ENCODE measurements at regions not wholly inside any gene's neighbourhood (a gene's known extent, or its start where the extent isn't known, plus 50 kb on each side); places are given as distances from the start of the nearest gene placed in this dataset.

DNA sequence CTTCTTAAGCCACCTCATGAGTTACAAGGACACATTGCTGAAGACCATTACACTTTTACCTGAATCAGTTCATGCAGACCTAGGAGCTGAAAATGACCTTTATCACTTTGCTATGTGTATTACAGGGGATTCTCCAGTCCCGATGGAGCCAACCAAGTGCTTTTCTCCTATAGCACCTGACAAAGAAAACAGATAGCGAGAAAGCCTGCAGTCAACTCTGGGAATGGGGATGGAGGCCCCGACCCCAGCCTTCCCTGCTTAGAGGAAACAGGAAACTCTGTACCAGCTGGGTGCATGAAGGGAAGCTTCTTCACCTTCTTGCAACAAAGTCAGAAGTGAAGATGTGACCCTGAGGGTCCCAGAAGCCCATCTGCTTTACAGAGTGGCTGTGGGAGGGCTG lies 168.3 kb upstream of the SEMA6D start:
- no peak for DNase-seq (ENCODE audit: low read depth in 1 of 2, low spot score in 1 of 2)
- H3K27me3 ChIP-seq: no peaks in the 10 kb centered on the region
- H3K4me1 ChIP-seq (ENCODE audit: low read depth): peaks cover 21% of the 10 kb centered on the region
- no peak overlapping the region for H3K4me3 ChIP-seq
- H3K36me3 ChIP-seq: no peaks in the 10 kb centered on the region
- no peak overlapping the region for H3K27ac ChIP-seq
- no peaks in the 10 kb centered on the region for H3K9me3 ChIP-seq (ENCODE audit: low read depth)
- TF ChIP-seq, protein P1, sequence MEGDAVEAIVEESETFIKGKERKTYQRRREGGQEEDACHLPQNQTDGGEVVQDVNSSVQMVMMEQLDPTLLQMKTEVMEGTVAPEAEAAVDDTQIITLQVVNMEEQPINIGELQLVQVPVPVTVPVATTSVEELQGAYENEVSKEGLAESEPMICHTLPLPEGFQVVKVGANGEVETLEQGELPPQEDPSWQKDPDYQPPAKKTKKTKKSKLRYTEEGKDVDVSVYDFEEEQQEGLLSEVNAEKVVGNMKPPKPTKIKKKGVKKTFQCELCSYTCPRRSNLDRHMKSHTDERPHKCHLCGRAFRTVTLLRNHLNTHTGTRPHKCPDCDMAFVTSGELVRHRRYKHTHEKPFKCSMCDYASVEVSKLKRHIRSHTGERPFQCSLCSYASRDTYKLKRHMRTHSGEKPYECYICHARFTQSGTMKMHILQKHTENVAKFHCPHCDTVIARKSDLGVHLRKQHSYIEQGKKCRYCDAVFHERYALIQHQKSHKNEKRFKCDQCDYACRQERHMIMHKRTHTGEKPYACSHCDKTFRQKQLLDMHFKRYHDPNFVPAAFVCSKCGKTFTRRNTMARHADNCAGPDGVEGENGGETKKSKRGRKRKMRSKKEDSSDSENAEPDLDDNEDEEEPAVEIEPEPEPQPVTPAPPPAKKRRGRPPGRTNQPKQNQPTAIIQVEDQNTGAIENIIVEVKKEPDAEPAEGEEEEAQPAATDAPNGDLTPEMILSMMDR (IDR thresholded peaks at IDR 0.05; ENCODE audit: low read depth, low read length): no peak

DNA sequence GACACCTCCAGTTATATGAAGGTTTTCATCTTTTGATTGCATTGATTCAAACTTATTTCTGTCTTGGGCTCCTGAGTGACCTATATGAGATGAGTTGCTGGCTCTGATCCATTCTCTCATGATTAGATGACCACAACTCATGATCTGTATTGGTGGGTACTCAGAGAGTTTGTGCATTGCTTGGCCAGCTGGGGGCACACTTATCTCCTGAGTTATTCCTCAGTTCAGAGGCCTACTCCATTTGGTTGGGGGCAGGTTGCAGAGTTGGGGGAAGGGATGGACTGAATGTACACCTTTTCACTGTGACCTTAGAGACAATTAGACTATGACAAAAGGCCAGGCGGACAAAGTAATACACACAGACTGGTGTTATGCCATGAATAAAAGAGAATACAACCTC lies 166.2 kb upstream of the SEMA6D start:
- Histone ChIP-seq H3K9me3 (ENCODE audit: low read depth) (no peaks in the 10 kb centered on the region), H3K4me1 (ENCODE audit: low read depth) (peaks cover 21% of the 10 kb centered on the region), H3K4me3 (no peak overlapping the region), H3K27me3 (no peaks in the 10 kb centered on the region), H3K36me3 (no peaks in the 10 kb centered on the region), H3K27ac (no peak overlapping the region)
- TF ChIP-seq, protein P1 (IDR thresholded peaks at IDR 0.05; ENCODE audit: low read depth, low read length): peak; percentile 8
- DNase-seq (ENCODE audit: low read depth in 1 of 2, low spot score in 1 of 2): peak in 1 of 2 donors; percentile 38

DNA sequence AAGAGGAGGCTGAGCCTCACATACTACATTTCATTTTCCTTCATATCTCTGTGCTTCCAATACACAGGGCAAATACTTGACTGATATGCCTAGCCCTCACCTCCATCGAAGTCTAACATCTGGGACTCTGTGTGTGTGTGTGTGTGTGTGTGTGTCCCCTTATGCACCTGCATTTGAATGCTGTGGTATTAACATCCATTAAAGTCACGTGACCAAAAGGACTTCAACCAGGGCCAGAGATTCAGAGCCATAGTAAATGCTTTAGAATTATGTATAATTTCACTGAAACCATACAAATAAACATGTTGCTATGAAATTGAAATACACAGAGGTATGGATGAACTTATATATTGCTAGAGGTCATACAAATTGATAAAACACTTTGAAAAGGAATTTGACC lies 165.8 kb upstream of the SEMA6D start:
- Histone ChIP-seq H3K27ac (no peak overlapping the region), H3K27me3 (no peaks in the 10 kb centered on the region), H3K4me3 (no peak overlapping the region), H3K9me3 (ENCODE audit: low read depth) (no peaks in the 10 kb centered on the region), H3K4me1 (ENCODE audit: low read depth) (peaks cover 21% of the 10 kb centered on the region), H3K36me3 (no peaks in the 10 kb centered on the region)
- TF ChIP-seq, protein P1 (IDR thresholded peaks at IDR 0.05; ENCODE audit: low read depth, low read length): no peak
- no peak for DNase-seq (ENCODE audit: low read depth in 1 of 2, low spot score in 1 of 2)

DNA sequence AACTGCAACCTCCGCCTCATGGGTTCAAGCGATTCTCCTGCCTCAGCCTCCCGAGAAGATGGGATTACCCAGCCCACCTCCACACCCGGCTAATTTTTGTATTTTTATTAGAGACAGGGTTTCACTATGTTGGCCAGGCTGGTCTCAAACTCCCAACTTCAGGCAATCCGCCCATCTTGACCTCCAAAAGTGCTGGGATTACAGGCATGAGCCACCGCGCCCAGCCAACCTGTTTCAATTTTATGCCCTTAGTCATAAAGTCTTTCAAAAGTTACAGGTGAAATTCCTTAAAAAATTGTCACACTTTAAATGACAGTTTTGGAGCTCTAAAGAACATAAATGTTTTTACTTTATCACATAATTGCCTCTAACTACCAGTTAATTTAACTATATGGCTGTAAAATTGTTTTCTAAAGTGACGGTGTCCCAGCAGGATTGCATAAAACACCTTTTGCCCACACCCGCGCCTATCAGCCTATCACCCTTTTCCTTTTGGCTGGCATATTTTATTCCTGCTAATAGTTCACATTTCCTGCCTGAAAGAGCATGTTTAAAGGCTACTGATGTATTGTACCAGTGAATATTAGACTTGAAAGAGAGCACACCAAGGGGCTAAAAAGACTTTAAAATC lies 164.2 kb upstream of the SEMA6D start:
- TF ChIP-seq, protein P1 (IDR thresholded peaks at IDR 0.05; ENCODE audit: low read depth, low read length): no peak
- DNase-seq (ENCODE audit: low read depth in 1 of 2, low spot score in 1 of 2): no peak
- Histone ChIP-seq H3K36me3 (no peaks in the 10 kb centered on the region), H3K4me3 (no peak overlapping the region), H3K9me3 (ENCODE audit: low read depth) (no peaks in the 10 kb centered on the region), H3K27me3 (no peaks in the 10 kb centered on the region), H3K27ac (no peak overlapping the region), H3K4me1 (ENCODE audit: low read depth) (peaks cover 27% of the 10 kb centered on the region)

DNA sequence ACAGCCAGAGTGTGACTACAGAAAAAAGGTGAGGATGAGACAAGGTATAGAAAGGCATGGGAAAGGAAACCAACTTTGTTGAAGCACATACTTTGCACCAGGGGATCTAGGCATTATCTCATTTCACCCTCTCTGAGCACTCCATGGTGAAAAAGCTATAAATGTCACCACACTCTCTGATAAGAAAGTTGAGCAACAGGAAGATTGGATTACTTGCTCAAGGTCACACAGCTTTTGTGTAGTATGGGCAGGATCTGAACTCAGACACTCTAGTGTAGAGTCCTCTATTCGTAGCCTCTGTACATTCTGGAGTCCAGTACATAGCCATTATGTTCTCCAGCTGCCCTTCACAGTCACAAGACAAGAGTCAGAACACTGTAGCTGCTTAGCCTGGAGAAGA lies 163.4 kb upstream of the SEMA6D start:
- no peak overlapping the region for H3K4me3 ChIP-seq
- H3K36me3 ChIP-seq: no peaks in the 10 kb centered on the region
- H3K27ac ChIP-seq: no peak overlapping the region
- H3K9me3 ChIP-seq (ENCODE audit: low read depth): no peaks in the 10 kb centered on the region
- TF ChIP-seq, protein P1 (IDR thresholded peaks at IDR 0.05; ENCODE audit: low read depth, low read length): no peak
- DNase-seq (ENCODE audit: low read depth in 1 of 2, low spot score in 1 of 2): no peak
- no peaks in the 10 kb centered on the region for H3K27me3 ChIP-seq
- peaks cover 26% of the 10 kb centered on the region for H3K4me1 ChIP-seq (ENCODE audit: low read depth)
